ENCODE measurements at regions not wholly inside any gene's neighbourhood (a gene's known extent, or its start where the extent isn't known, plus 50 kb on each side); places are given as distances from the start of the nearest gene placed in this dataset.

DNA sequence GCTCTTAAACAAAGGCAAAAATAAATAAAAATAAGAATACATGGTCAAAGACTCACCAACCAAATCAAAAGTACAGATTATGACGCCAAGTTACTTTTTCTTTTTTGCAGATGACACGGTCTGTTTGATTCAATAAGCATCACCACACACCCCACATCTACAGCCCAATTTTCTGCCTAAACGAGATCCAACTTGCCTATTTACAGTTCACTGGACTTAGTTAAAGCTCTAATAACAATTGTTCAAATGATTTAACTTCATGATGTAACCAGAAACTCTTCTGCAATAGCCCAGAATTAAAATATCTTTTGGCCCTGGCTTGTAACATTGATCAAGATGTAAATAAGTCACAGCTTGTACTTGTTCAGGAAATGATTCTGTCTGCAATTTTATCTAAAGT lies 590.3 kb upstream of the C9orf72 start (continued):
- TF ChIP-seq ZNF837 (tag by site-specific recombination; IDR thresholded peaks at IDR 0.05) (no peak), ZNF416 (tag by site-specific recombination; IDR thresholded peaks at IDR 0.05) (no peak), ZFP69B (tag by site-specific recombination; IDR thresholded peaks at IDR 0.05) (no peak), ZNF549 (tag by site-specific recombination; IDR thresholded peaks at IDR 0.05) (no peak)
- TF ChIP-seq, protein P1, sequence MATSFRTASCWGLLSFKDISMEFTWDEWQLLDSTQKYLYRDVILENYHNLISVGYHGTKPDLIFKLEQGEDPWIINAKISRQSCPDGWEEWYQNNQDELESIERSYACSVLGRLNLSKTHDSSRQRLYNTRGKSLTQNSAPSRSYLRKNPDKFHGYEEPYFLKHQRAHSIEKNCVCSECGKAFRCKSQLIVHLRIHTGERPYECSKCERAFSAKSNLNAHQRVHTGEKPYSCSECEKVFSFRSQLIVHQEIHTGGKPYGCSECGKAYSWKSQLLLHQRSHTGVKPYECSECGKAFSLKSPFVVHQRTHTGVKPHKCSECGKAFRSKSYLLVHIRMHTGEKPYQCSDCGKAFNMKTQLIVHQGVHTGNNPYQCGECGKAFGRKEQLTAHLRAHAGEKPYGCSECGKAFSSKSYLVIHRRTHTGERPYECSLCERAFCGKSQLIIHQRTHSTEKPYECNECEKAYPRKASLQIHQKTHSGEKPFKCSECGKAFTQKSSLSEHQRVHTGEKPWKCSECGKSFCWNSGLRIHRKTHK (tag by site-specific recombination; IDR thresholded peaks at IDR 0.05), result no peak
- TF ChIP-seq, protein P2, sequence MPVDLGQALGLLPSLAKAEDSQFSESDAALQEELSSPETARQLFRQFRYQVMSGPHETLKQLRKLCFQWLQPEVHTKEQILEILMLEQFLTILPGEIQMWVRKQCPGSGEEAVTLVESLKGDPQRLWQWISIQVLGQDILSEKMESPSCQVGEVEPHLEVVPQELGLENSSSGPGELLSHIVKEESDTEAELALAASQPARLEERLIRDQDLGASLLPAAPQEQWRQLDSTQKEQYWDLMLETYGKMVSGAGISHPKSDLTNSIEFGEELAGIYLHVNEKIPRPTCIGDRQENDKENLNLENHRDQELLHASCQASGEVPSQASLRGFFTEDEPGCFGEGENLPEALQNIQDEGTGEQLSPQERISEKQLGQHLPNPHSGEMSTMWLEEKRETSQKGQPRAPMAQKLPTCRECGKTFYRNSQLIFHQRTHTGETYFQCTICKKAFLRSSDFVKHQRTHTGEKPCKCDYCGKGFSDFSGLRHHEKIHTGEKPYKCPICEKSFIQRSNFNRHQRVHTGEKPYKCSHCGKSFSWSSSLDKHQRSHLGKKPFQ (tag by site-specific recombination; IDR thresholded peaks at IDR 0.05), result no peak

DNA sequence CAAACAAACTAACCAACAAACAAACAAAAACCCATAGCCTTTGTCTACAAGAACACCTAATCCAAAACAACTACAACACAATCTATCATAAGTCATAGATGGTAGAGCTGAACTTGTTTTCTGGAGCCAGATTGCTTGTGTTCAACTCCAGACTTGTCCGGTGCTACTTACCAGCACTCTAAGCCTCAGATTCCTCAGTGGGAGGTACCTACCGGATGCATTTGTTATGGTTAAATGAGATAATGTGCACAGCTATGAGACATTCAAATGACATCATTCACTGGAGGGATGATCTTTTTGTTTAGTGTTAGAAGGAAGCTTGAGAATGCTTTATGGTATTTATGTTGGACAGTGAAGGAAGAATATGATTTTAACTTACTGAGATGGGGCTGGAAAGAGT lies 592.9 kb upstream of the C9orf72 start:
- Histone ChIP-seq H3K27ac (ENCODE audit: extremely low read depth, low read depth, low read length) (no peak overlapping the region), H3K9me3 (ENCODE audit: control insufficient read depth, insufficient read depth, low read depth, low read length) (no peaks in the 10 kb centered on the region), H3K4me3 (ENCODE audit: low read depth, low read length) (no peak overlapping the region), H3K4me1 (ENCODE audit: control insufficient read depth, insufficient read depth, low read length) (no peaks in the 10 kb centered on the region), H3K36me3 (ENCODE audit: control insufficient read depth in 2 of 2, insufficient read depth in 1 of 2, low read length in 2 of 2) (no peaks in the 10 kb centered on the region)
- POLR2A ChIA-PET, result no interaction called here
- CTCF ChIA-PET, result no interaction called here
- TF ChIP-seq, protein P3, sequence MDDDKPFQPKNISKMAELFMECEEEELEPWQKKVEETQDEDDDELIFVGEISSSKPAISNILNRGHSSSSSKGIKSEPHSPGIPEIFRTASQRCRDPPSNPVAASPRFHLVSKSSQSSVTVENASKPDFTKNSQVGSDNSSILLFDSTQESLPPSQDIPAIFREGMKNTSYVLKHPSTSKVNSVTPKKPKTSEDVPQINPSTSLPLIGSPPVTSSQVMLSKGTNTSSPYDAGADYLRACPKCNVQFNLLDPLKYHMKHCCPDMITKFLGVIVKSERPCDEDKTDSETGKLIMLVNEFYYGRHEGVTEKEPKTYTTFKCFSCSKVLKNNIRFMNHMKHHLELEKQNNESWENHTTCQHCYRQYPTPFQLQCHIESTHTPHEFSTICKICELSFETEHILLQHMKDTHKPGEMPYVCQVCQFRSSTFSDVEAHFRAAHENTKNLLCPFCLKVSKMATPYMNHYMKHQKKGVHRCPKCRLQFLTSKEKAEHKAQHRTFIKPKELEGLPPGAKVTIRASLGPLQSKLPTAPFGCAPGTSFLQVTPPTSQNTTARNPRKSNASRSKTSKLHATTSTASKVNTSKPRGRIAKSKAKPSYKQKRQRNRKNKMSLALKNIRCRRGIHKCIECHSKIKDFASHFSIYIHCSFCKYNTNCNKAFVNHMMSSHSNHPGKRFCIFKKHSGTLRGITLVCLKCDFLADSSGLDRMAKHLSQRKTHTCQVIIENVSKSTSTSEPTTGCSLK (tag by site-specific recombination; IDR thresholded peaks at IDR 0.05), result no peak
- no peak for TF ChIP-seq ZNF138 (tag by site-specific recombination; IDR thresholded peaks at IDR 0.05; ENCODE audit: borderline replicate concordance)
- TF ChIP-seq ZNF311 (tag by site-specific recombination; IDR thresholded peaks at IDR 0.05; ENCODE audit: borderline replicate concordance), result no peak
- no peak for TF ChIP-seq GLIS1 (tag by site-specific recombination; IDR thresholded peaks at IDR 0.05)
- TF ChIP-seq, protein P4, sequence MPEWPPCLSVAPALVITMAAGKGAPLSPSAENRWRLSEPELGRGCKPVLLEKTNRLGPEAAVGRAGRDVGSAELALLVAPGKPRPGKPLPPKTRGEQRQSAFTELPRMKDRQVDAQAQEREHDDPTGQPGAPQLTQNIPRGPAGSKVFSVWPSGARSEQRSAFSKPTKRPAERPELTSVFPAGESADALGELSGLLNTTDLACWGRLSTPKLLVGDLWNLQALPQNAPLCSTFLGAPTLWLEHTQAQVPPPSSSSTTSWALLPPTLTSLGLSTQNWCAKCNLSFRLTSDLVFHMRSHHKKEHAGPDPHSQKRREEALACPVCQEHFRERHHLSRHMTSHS (tag by site-specific recombination; IDR thresholded peaks at IDR 0.05), result no peak
- no peak for TF ChIP-seq ZNF830 (tag by site-specific recombination; IDR thresholded peaks at IDR 0.05; ENCODE audit: low read depth)
- no peak for TF ChIP-seq ZFP37 (tag by site-specific recombination; IDR thresholded peaks at IDR 0.05)
- TF ChIP-seq, protein P5, sequence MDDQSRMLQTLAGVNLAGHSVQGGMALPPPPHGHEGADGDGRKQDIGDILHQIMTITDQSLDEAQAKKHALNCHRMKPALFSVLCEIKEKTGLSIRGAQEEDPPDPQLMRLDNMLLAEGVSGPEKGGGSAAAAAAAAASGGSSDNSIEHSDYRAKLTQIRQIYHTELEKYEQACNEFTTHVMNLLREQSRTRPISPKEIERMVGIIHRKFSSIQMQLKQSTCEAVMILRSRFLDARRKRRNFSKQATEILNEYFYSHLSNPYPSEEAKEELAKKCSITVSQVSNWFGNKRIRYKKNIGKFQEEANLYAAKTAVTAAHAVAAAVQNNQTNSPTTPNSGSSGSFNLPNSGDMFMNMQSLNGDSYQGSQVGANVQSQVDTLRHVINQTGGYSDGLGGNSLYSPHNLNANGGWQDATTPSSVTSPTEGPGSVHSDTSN (CRISPR knock-in tag; IDR thresholded peaks at IDR 0.05), result no peak
- TF ChIP-seq, protein P6, sequence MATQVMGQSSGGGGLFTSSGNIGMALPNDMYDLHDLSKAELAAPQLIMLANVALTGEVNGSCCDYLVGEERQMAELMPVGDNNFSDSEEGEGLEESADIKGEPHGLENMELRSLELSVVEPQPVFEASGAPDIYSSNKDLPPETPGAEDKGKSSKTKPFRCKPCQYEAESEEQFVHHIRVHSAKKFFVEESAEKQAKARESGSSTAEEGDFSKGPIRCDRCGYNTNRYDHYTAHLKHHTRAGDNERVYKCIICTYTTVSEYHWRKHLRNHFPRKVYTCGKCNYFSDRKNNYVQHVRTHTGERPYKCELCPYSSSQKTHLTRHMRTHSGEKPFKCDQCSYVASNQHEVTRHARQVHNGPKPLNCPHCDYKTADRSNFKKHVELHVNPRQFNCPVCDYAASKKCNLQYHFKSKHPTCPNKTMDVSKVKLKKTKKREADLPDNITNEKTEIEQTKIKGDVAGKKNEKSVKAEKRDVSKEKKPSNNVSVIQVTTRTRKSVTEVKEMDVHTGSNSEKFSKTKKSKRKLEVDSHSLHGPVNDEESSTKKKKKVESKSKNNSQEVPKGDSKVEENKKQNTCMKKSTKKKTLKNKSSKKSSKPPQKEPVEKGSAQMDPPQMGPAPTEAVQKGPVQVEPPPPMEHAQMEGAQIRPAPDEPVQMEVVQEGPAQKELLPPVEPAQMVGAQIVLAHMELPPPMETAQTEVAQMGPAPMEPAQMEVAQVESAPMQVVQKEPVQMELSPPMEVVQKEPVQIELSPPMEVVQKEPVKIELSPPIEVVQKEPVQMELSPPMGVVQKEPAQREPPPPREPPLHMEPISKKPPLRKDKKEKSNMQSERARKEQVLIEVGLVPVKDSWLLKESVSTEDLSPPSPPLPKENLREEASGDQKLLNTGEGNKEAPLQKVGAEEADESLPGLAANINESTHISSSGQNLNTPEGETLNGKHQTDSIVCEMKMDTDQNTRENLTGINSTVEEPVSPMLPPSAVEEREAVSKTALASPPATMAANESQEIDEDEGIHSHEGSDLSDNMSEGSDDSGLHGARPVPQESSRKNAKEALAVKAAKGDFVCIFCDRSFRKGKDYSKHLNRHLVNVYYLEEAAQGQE (tag by site-specific recombination; IDR thresholded peaks at IDR 0.05), result no peak
- TF ChIP-seq, protein P7, sequence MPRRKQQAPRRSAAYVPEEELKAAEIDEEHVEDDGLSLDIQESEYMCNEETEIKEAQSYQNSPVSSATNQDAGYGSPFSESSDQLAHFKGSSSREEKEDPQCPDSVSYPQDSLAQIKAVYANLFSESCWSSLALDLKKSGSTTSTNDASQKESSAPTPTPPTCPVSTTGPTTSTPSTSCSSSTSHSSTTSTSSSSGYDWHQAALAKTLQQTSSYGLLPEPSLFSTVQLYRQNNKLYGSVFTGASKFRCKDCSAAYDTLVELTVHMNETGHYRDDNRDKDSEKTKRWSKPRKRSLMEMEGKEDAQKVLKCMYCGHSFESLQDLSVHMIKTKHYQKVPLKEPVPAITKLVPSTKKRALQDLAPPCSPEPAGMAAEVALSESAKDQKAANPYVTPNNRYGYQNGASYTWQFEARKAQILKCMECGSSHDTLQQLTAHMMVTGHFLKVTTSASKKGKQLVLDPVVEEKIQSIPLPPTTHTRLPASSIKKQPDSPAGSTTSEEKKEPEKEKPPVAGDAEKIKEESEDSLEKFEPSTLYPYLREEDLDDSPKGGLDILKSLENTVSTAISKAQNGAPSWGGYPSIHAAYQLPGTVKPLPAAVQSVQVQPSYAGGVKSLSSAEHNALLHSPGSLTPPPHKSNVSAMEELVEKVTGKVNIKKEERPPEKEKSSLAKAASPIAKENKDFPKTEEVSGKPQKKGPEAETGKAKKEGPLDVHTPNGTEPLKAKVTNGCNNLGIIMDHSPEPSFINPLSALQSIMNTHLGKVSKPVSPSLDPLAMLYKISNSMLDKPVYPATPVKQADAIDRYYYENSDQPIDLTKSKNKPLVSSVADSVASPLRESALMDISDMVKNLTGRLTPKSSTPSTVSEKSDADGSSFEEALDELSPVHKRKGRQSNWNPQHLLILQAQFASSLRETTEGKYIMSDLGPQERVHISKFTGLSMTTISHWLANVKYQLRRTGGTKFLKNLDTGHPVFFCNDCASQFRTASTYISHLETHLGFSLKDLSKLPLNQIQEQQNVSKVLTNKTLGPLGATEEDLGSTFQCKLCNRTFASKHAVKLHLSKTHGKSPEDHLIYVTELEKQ (tag by site-specific recombination; IDR thresholded peaks at IDR 0.05; ENCODE audit: borderline replicate concordance), result no peak
- no peak for TF ChIP-seq ZNF677 (tag by site-specific recombination; IDR thresholded peaks at IDR 0.05)
- TF ChIP-seq ZNF24 (tag by site-specific recombination; IDR thresholded peaks at IDR 0.05), result no peak
- no peak for TF ChIP-seq ZFHX2 (tag by site-specific recombination; conservative IDR thresholded peaks at IDR 0.05)
- TF ChIP-seq ZNF843 (tag by site-specific recombination; IDR thresholded peaks at IDR 0.05), result no peak
- no peak for TF ChIP-seq ZNF155 (tag by site-specific recombination; IDR thresholded peaks at IDR 0.05)

Data from HEK293 (cell line).